HL-60 (cell line): ENCODE measurements at regions not wholly inside any gene's neighbourhood (a gene's known extent, or its start where the extent isn't known, plus 50 kb on each side); places are given as distances from the start of the nearest gene placed in this dataset.

ENCODE experiments used
- DNase-seq, 2 experiments: peaks; one replicate each; pipeline ENCODE4 v3.0.0-alpha.2; 2010 to 2020; ENCODE audit warnings: low read depth in 1 of 2, low spot score in 1 of 2
- H3K27ac ChIP-seq: fragments of 250-450 bp; sonication (Bioruptor Pico); replicated peaks from 2 replicates; pipeline ENCODE4 v1.5.1; 2020; ENCODE audit warnings: mild to moderate bottlenecking, moderate library complexity
- H3K27me3 ChIP-seq: fragments of 250-450 bp; sonication (Bioruptor Pico); 2 replicates; pipeline ENCODE4 v1.5.1; 2021; ENCODE audit warnings: mild to moderate bottlenecking, moderate library complexity; ENCODE audit not compliant: insufficient read depth, poor library complexity, severe bottlenecking
- H3K4me3 ChIP-seq: replicated peaks from 2 replicates; pipeline ENCODE4 v1.5.1; 2011; ENCODE audit warnings: mild to moderate bottlenecking, control low read depth, low read length; ENCODE audit not compliant: insufficient read depth
- GABPA ChIP-seq: IDR thresholded peaks from 2 replicates; pipeline ENCODE4 v1.6.1; 2012; ENCODE audit warnings: low read depth
- POLR2AphosphoS5 ChIP-seq: IDR thresholded peaks from 2 replicates; pipeline ENCODE4 v1.6.1; 2012; ENCODE audit warnings: low read depth
- SPI1 ChIP-seq: IDR thresholded peaks from 2 replicates; pipeline ENCODE4 v1.6.1; 2012; ENCODE audit warnings: low read depth, mild to moderate bottlenecking, borderline replicate concordance
- TF ChIP-seq, protein P1 (sequence below): IDR thresholded peaks from 2 replicates; pipeline ENCODE4 v1.6.1; 2012; ENCODE audit warnings: low read depth; ENCODE audit not compliant: insufficient replicate concordance
- TF ChIP-seq, protein P2 (sequence below): IDR thresholded peaks from one replicate; pipeline ENCODE4 v1.5.1; 2011; ENCODE audit warnings: low read length, control low read depth, inconsistent platforms; ENCODE audit not compliant: insufficient read depth

DNA sequence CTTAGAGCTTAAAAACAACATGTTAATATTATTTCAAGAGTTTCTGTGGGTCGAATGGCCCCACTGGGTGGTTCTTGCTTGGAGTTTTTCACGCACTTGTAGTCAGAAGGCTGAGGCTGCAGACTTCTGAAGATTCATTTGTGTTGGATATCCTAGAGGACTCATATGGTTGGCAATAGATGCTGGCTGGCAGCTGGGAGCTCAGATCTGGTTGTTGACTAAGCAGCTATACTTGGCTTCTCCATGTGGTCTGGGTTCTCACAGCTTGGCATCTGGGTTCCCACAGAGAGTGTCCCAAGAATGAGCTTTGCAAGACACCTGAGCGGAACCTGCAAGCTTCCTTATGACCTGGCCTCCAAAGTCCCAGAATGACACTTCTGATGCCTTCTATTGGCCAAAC is 163.9 kb upstream of the ZC3H12C start:
- TF ChIP-seq, protein P1, sequence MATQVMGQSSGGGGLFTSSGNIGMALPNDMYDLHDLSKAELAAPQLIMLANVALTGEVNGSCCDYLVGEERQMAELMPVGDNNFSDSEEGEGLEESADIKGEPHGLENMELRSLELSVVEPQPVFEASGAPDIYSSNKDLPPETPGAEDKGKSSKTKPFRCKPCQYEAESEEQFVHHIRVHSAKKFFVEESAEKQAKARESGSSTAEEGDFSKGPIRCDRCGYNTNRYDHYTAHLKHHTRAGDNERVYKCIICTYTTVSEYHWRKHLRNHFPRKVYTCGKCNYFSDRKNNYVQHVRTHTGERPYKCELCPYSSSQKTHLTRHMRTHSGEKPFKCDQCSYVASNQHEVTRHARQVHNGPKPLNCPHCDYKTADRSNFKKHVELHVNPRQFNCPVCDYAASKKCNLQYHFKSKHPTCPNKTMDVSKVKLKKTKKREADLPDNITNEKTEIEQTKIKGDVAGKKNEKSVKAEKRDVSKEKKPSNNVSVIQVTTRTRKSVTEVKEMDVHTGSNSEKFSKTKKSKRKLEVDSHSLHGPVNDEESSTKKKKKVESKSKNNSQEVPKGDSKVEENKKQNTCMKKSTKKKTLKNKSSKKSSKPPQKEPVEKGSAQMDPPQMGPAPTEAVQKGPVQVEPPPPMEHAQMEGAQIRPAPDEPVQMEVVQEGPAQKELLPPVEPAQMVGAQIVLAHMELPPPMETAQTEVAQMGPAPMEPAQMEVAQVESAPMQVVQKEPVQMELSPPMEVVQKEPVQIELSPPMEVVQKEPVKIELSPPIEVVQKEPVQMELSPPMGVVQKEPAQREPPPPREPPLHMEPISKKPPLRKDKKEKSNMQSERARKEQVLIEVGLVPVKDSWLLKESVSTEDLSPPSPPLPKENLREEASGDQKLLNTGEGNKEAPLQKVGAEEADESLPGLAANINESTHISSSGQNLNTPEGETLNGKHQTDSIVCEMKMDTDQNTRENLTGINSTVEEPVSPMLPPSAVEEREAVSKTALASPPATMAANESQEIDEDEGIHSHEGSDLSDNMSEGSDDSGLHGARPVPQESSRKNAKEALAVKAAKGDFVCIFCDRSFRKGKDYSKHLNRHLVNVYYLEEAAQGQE = no peak
- TF ChIP-seq SPI1 (no peak), POLR2AphosphoS5 (no peak), GABPA (no peak)
- TF ChIP-seq, protein P2, sequence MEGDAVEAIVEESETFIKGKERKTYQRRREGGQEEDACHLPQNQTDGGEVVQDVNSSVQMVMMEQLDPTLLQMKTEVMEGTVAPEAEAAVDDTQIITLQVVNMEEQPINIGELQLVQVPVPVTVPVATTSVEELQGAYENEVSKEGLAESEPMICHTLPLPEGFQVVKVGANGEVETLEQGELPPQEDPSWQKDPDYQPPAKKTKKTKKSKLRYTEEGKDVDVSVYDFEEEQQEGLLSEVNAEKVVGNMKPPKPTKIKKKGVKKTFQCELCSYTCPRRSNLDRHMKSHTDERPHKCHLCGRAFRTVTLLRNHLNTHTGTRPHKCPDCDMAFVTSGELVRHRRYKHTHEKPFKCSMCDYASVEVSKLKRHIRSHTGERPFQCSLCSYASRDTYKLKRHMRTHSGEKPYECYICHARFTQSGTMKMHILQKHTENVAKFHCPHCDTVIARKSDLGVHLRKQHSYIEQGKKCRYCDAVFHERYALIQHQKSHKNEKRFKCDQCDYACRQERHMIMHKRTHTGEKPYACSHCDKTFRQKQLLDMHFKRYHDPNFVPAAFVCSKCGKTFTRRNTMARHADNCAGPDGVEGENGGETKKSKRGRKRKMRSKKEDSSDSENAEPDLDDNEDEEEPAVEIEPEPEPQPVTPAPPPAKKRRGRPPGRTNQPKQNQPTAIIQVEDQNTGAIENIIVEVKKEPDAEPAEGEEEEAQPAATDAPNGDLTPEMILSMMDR = no peak
- Histone ChIP-seq H3K27me3 (no peaks in the 10 kb centered on the region), H3K27ac (no peak overlapping the region), H3K4me3 (no peak overlapping the region)
- DNase-seq = no peak

DNA sequence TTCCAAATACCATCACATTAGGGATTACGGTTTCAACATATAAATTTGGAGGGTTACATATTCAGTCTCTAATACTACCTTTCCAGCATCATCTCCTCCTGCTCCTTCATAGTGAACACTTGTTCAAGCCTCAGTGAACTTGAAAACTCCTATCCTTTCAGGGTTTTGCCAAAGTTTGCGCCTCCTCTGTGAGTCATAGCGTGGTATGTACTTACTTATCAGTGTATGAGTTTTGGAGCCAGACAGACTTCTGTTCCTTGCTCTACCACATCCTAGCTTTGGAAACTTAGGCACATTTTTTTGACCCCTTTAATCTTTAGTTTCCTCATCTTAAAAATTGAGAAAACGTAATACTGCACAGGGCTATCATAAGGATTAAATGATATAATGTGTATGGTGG is 160.1 kb upstream of the ZC3H12C start:
- Histone ChIP-seq H3K27ac (no peak overlapping the region), H3K4me3 (no peak overlapping the region), H3K27me3 (no peaks in the 10 kb centered on the region)
- TF ChIP-seq SPI1 (no peak), GABPA (no peak), POLR2AphosphoS5 (no peak)
- TF ChIP-seq, protein P1 = no peak
- TF ChIP-seq, protein P2 = no peak
- no peak for DNase-seq

DNA sequence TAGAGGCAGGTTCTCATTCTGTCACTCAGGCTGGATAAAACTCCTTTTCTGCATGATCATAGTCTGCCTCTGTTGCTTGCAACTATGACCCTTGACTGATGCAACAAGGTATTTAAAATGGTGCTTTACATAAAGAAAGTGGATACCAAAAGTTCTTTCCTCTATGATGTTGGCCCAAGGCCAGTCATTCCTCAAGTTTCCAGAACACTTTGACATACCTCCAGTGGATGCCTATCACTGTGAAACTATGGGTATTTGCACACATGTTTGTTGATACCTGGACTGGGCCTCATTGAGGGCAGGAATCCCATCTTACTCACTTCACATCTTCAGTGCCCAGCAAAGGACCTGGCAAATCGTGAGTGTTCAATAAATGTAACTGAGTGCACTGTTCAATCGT is 159.0 kb upstream of the ZC3H12C start:
- TF ChIP-seq, protein P2 = no peak
- TF ChIP-seq SPI1 (no peak), GABPA (no peak)
- H3K27me3 ChIP-seq = no peaks in the 10 kb centered on the region
- H3K27ac ChIP-seq = no peak overlapping the region
- H3K4me3 ChIP-seq = no peak overlapping the region
- DNase-seq = no peak

DNA sequence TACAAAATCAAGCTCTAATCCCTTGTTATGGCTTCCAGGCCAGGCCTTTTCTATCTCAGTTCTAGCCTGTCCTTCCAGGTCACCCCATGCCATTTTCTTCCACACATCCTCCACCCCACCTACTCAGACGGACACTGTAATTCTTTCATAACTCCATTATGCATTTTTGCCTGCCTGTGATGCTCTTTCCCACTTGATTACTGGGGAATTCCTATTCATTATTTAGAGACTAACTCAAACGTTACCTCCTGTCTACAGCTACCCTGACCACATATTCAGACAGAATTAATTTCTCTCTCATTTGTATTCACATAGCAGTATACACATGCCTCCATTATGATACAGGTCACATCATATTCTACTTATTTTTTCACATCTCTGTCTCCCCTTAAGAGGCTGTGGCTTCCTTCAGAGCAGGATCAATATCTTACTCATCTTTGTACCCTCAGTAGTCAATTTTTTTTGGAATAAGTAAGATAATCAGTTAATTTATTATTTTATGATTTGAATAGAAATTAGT is 156.5 kb upstream of the ZC3H12C start:
- no peaks in the 10 kb centered on the region for H3K27me3 ChIP-seq
- no peak for DNase-seq
- H3K4me3 ChIP-seq = no peak overlapping the region
- no peak overlapping the region for H3K27ac ChIP-seq
- TF ChIP-seq, protein P1 = no peak
- TF ChIP-seq POLR2AphosphoS5 = no peak
- TF ChIP-seq, protein P2 = no peak
- TF ChIP-seq SPI1 = no peak
- TF ChIP-seq GABPA = no peak
